ENCODE measurements at regions not wholly inside any gene's neighbourhood (a gene's known extent, or its start where the extent isn't known, plus 50 kb on each side); places are given as distances from the start of the nearest gene placed in this dataset.
A peak's percentile ranks its signal among the peaks of the same experiment; 100 is the strongest.

DNA sequence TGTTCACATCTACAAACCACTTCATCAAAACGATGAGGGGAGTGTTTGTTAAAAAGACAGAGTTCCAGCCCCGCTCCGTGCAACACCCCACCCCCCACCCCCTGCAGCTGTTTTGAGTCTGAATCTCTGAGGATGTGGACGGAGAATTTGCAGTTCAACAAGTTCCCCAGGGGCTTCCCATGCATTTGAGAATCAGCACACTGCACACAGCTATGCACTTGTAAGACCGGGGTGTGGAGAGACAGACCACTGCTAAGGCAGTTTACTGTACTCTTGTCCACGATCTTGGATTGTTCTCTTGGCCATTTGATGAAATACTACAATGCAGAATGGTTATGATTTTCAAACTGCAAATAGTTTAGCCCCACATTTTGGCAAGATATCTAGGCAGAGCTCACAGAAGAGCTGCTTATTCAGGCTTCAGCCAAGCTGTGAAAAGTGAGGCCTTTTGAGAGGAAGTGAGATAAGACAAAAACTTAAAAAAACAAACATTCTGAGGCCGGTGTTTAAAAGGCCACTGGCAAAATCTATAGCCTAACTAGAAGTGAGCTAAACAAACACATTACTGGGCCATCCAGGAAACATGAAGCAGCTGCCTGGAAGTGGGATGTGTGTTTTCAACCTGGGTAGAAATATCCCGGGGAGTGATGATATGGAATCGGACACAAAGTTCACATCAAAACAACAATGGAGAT lies 308.2 kb upstream of the ADAMTS9 start:
- no peak for DNase-seq (ENCODE audit: low spot score)

GRCh38 chr3:64993781-64994180 lies 306.0 kb upstream of the ADAMTS9 start:
- DNase-seq (ENCODE audit: low spot score): no peak

DNA sequence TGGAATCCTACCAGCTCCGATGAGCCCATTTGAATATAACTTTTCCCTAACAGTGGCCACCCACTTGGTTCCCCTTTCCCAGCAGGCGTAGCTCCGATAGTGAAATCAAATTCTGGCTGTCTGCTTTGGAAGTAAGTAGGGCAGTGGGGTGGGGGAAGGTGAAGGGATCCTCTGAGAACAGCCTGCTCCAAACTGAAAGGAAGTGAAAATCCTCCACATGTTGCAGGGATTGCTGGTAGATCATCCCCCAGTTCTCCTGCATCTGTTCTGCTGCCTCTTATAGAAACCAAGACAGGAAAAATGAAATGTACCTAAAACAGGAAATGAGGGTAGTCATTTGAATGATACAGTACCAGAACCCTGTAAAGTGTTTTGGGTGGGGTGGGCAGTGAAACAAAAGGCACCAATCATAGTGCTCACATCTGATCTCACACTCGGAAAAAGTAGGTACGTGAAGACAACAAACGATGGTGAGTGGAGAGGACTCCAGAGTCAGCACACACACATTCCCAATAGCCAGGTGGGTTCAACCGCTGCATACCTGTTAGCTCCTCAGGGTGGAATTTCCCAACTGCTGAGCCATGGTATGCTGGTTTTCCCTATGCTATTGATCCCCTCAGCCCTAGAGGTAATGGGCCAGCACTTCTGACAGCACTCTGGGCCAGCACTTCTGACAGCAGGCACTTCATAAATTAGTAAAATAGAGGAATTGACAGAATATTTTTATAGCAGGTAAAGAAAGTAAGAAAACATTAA lies 304.9 kb upstream of the ADAMTS9 start:
- DNase-seq (ENCODE audit: low spot score): no peak

- no peak for DNase-seq (ENCODE audit: low spot score)
Observed at GRCh38 chr3:64988188-64988587, 300.4 kb upstream of the ADAMTS9 start.

GRCh38 chr3:64987726-64988125 lies 299.9 kb upstream of the ADAMTS9 start:
- DNase-seq (ENCODE audit: low spot score): no peak

GRCh38 chr3:64985072-64985471 lies 297.3 kb upstream of the ADAMTS9 start:
- DNase-seq (ENCODE audit: low spot score): no peak

GRCh38 chr3:64983583-64984359 lies 296.0 kb upstream of the ADAMTS9 start:
- no peak for DNase-seq (ENCODE audit: low spot score)

DNA sequence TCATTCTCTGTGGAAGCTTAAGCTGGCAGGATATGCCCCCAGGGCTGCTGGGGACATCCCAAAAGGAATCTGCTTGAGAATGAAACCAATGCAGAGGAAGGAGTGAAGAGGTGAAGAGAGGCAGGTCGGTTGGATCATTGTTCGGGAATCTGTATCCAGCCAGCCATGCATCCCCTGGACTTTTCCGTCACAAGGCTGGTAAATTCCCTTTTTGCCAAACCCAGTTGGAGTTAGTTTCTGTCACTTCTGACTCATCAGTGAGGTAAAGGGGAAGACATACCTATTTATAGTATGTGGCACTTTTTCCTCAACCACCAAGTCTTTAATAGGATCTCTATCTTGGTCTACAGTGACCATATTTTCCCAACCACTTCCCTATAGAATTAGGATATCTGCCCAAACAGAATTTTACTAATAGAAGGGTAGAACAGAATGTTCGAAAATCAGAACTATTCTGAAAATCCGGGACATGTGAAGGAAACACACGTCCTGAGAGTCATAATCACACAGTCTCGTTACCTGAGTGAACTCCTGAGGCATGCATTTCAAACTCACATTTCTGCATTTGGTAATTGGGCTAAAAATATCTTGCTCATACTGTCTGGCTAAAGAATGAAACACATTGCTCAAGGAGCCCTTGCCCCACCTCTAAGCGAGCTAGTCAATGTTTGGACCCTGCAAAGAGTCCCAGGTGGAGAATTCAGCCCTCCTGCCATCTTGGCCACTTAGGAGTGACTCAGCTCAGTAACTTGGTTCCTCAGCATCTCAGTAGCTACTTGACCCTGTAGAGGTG lies 289.7 kb upstream of the ADAMTS9 start:
- no peak for DNase-seq (ENCODE audit: low spot score)

- no peak for DNase-seq (ENCODE audit: low spot score)
Observed at GRCh38 chr3:64976456-64976855, 288.7 kb upstream of the ADAMTS9 start.

DNA sequence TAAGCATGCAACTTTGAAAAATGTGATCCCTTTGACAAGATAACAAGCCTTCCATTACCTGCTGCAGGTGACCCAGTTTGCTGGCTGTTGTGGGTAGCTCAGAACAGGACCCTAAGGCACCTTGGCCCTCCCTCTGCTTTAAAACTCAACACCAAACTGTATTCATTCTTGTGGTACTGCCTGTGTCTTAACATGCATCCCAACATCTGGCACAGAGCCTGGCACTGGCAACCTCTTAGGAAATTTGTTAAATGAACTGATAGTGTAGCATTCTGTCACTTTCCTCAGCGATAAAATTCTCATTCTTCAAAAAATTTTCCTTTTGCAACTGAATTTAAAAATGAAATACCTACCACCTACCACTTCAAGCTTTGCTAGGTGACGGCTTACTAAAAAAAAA lies 287.3 kb upstream of the ADAMTS9 start:
- no peak for DNase-seq (ENCODE audit: low spot score)

GRCh38 chr3:64974401-64974800 lies 286.6 kb upstream of the ADAMTS9 start:
- no peak for DNase-seq (ENCODE audit: low spot score)

DNA sequence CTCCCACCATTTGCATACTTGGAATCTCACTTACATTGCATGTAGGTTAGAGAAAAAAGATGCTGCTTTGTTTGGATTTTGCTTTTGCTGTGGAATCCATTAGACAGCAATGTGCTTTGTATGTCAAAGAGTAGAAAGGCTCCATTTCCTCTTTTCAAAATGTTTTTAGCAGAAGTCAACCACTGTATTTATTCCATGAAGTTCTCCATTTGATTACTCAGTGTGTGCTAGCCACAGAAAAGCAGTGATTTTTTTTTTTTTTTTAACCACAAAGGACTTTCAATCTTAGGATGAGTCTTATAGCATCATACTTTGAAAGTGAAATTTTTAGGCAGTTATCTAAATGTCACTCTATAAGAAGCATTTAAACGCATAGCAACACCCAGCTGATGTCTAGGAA lies 285.0 kb upstream of the ADAMTS9 start:
- DNase-seq (ENCODE audit: low spot score): peak; percentile 40

DNA sequence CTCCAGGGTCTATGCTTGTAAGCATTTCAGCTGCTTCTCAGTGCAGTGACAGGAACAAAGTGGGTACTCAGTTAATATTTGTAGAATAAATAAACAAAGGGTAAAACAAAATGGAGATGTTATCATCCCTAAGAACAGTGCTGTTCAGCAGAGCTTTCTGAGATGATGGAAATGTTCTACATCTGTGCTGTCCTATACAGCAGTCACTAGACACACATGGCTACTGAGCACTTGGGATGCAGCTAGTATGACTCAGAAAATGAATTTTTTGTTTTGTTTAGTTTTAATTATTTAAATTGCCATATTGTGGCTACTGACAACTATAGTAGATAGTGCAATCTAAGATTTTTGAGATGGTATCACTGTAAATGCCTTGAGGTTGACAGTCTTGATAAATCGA lies 283.8 kb upstream of the ADAMTS9 start:
- DNase-seq (ENCODE audit: low spot score): no peak

GRCh38 chr3:64970634-64971033 lies 282.8 kb upstream of the ADAMTS9 start:
- DNase-seq (ENCODE audit: low spot score): no peak

DNA sequence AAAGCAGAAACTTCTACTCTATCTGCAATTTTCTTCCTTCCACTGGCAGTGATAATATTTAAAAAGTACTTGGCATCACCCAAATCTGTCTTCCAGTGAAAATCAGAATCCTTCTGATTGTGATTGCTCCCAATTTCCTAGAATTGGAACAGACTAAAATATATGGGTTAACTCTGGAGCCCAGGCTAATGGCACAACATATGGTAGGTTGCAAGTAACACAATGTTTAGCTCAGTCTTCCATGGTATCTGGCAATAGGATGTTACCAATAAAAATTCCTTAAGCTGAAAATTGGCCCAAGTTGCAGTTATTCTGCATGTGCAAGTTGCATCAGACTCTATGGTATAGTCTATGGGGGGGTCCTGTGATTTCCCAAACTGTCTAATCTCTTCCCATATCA lies 273.5 kb upstream of the ADAMTS9 start:
- no peak for DNase-seq (ENCODE audit: low spot score)

GRCh38 chr3:64958199-64958843 lies 270.5 kb upstream of the ADAMTS9 start:
- peak; percentile 51 for DNase-seq (ENCODE audit: low spot score)

GRCh38 chr3:64957408-64958198 lies 269.8 kb upstream of the ADAMTS9 start:
- no peak for DNase-seq (ENCODE audit: low spot score)

GRCh38 chr3:64956711-64957325 lies 269.0 kb upstream of the ADAMTS9 start:
- DNase-seq (ENCODE audit: low spot score): no peak

- no peak for DNase-seq (ENCODE audit: low spot score)
Observed at GRCh38 chr3:64954995-64955636, 267.3 kb upstream of the ADAMTS9 start.

All from AG08395 (cell line).